HepG2 (cell line): ENCODE measurements at regions not wholly inside any gene's neighbourhood (a gene's known extent, or its start where the extent isn't known, plus 50 kb on each side); places are given as distances from the start of the nearest gene placed in this dataset.

ENCODE experiments used
- ATAC-seq: fragments of 200-7000 bp; cut with Tn5 transposase; 3 replicates; pipeline ENCODE4 v1.9.1; 2020; ENCODE audit warnings: mild to moderate bottlenecking, moderate library complexity
- BruUV-seq: library from RNA; stranded (reverse); fragments of 400-500 nt; replicated peaks from 2 replicates; lab custom pipeline; 2021; lab: Mats Ljungman, UMichigan
- CTCF ChIA-PET: fragments of 300-600 bp; formaldehyde crosslinking; extraction: SDS; loops from one replicate; lab custom pipeline; 2021; ENCODE audit warnings: low total read pairs, inconsistent platforms, low intra/inter-chr PET ratio; lab: Yijun Ruan, JAX
- POLR2A ChIA-PET: fragments of 350-600 bp; sonication (Branson Sonifier 250); formaldehyde crosslinking; loops from one replicate; lab custom pipeline; 2020; ENCODE audit warnings: antibody characterized with exemption, inconsistent platforms; lab: Yijun Ruan, JAX
- DNase-seq: peaks from one replicate; pipeline ENCODE4 v3.0.0-alpha.2; 2015; ENCODE audit warnings: low spot score
- FAIRE-seq: peaks from 3 replicates; lab custom pipeline; 2011; peaks lifted over from hg19 to GRCh38; lab: Jason Lieb, UNC
- H2AFZ ChIP-seq: one replicate; pipeline ENCODE4 v1.6.1; 2011; ENCODE audit warnings: low read length, inconsistent platforms
- H3K27ac ChIP-seq: fragments of 300-600 bp; 3 replicates; pipeline ENCODE4 v1.8.0; 2011; ENCODE audit warnings: mixed run types, mild to moderate bottlenecking, mixed read lengths, low read length, inconsistent platforms; ENCODE audit not compliant: insufficient read depth; ENCODE audit errors: extremely low read length
- H3K27me3 ChIP-seq, 2 experiments: fragments of 200-600 bp in 1 of 2; 2 replicates in 1 of 2; 3 replicates in 1 of 2; pipeline versions ENCODE4 v1.6.0 to v1.8.0; 2011; ENCODE audit warnings: low read length in 2 of 2, mild to moderate bottlenecking in 2 of 2, moderate library complexity in 2 of 2, inconsistent platforms in 1 of 2; ENCODE audit not compliant: insufficient read depth in 2 of 2, control insufficient read depth in 1 of 2
- H3K36me3 ChIP-seq, 2 experiments: fragments of 200-600 bp in 1 of 2; replicated peaks in 1 of 2; 2 replicates in 1 of 2; 3 replicates in 1 of 2; pipeline versions ENCODE4 v1.5.1 to v1.8.0; 2011; ENCODE audit warnings: low read length in 2 of 2, inconsistent platforms in 1 of 2; ENCODE audit not compliant: insufficient read depth in 2 of 2, control insufficient read depth in 1 of 2
- H3K4me1 ChIP-seq: 2 replicates; pipeline ENCODE4 v1.5.1; 2012; ENCODE audit warnings: low read length, inconsistent platforms; ENCODE audit not compliant: insufficient read depth
- H3K4me2 ChIP-seq: 2 replicates; pipeline ENCODE4 v1.6.0; 2011; ENCODE audit warnings: low read depth, low read length, inconsistent platforms
- H3K4me3 ChIP-seq, 3 experiments: fragments of 200-600 bp in 1 of 3; sonication (generic), shearing (Covaris generic) in 1 of 3; replicated peaks in 1 of 3; 2 replicates each; pipeline ENCODE4 v1.5.1; 2011 to 2016; ENCODE audit warnings: low read length in 3 of 3, inconsistent platforms in 2 of 3, low read depth in 2 of 3, mild to moderate bottlenecking in 2 of 3, control low read depth in 1 of 3, mixed read lengths in 1 of 3; ENCODE audit not compliant: insufficient read depth in 1 of 3
- H3K79me2 ChIP-seq: one replicate; pipeline ENCODE4 v1.6.1; 2011; ENCODE audit warnings: low read length, inconsistent platforms; ENCODE audit not compliant: insufficient read depth
- H3K9ac ChIP-seq: 2 replicates; pipeline ENCODE4 v1.6.0; 2011; ENCODE audit warnings: mild to moderate bottlenecking, low read depth, low read length, inconsistent platforms; ENCODE audit not compliant: insufficient read depth
- H3K9me3 ChIP-seq: 2 replicates; pipeline ENCODE4 v1.5.1; 2012; ENCODE audit warnings: mild to moderate bottlenecking, low read length
- H4K20me1 ChIP-seq: 2 replicates; pipeline ENCODE4 v1.6.0; 2011; ENCODE audit warnings: inconsistent platforms, mild to moderate bottlenecking, low read length, moderate library complexity; ENCODE audit not compliant: insufficient read depth
- CAMTA2 ChIP-seq: sonication (generic); formaldehyde crosslinking; IDR thresholded peaks from 2 replicates; pipeline ENCODE4 v1.4.0; 2020; ENCODE audit warnings: mild to moderate bottlenecking, missing genetic modification reagents, borderline replicate concordance
- CBX2 ChIP-seq, 2 experiments: fragments of 200-600 bp in 1 of 2; sonication (generic); formaldehyde crosslinking in 1 of 2; IDR thresholded peaks; 2 replicates each; pipeline versions ENCODE4 v1.7.0 to v1.8.1; 2018 to 2022; ENCODE audit warnings: low read depth in 2 of 2, low read length in 1 of 2, mild to moderate bottlenecking in 1 of 2, missing genetic modification reagents in 1 of 2
- EHMT2 ChIP-seq: fragments of 200-600 bp; sonication (generic); IDR thresholded peaks from 2 replicates; pipeline ENCODE4 v1.7.0; 2017; ENCODE audit warnings: antibody characterized with exemption, low read depth, low read length, borderline replicate concordance
- FOSL1 ChIP-seq: sonication (generic); formaldehyde crosslinking; IDR thresholded peaks from 2 replicates; pipeline ENCODE4 v1.9.0; 2021; ENCODE audit warnings: missing genetic modification reagents, borderline replicate concordance
- HES4 ChIP-seq: sonication (generic); formaldehyde crosslinking; IDR thresholded peaks from 2 replicates; pipeline ENCODE4 v1.9.0; 2021; ENCODE audit warnings: mild to moderate bottlenecking, missing genetic modification reagents, borderline replicate concordance
- HOXA3 ChIP-seq: sonication (generic); formaldehyde crosslinking; IDR thresholded peaks from 2 replicates; pipeline ENCODE4 v1.5.0; 2020; ENCODE audit warnings: missing genetic modification reagents
- HOXD1 ChIP-seq: sonication (generic); formaldehyde crosslinking; IDR thresholded peaks from 2 replicates; pipeline ENCODE4 v1.5.0; 2020; ENCODE audit warnings: missing genetic modification reagents
- NR2F6 ChIP-seq, 2 experiments: IDR thresholded peaks; 2 replicates each; pipeline ENCODE4 v1.6.1; 2016; ENCODE audit warnings: antibody characterized with exemption in 1 of 2, mild to moderate bottlenecking in 1 of 2
- ONECUT2 ChIP-seq: sonication (generic); formaldehyde crosslinking; IDR thresholded peaks from 2 replicates; pipeline ENCODE4 v1.4.0; 2020; ENCODE audit warnings: missing genetic modification reagents
- ZFYVE20 ChIP-seq: sonication (generic); formaldehyde crosslinking; IDR thresholded peaks from 2 replicates; pipeline ENCODE4 v1.8.0; 2023; ENCODE audit warnings: low read depth, mild to moderate bottlenecking, moderate library complexity, missing genetic modification reagents, borderline replicate concordance
- ZNF343 ChIP-seq: sonication (generic); formaldehyde crosslinking; IDR thresholded peaks from 2 replicates; pipeline ENCODE4 v1.4.0; 2020; ENCODE audit warnings: mild to moderate bottlenecking, missing genetic modification reagents
- ZNF383 ChIP-seq: sonication (generic); formaldehyde crosslinking; IDR thresholded peaks from 2 replicates; pipeline ENCODE4 v1.4.0; 2020; ENCODE audit warnings: missing genetic modification reagents, mild to moderate bottlenecking, borderline replicate concordance
- ZNF552 ChIP-seq: sonication (generic); formaldehyde crosslinking; IDR thresholded peaks from 2 replicates; pipeline ENCODE4 v1.9.0; 2022; ENCODE audit warnings: missing genetic modification reagents, mild to moderate bottlenecking, borderline replicate concordance
- ZNF558 ChIP-seq: sonication (generic); formaldehyde crosslinking; IDR thresholded peaks from 2 replicates; pipeline ENCODE4 v1.9.0; 2022; ENCODE audit warnings: mild to moderate bottlenecking, missing genetic modification reagents, borderline replicate concordance
- ZSCAN20 ChIP-seq: sonication (generic); formaldehyde crosslinking; IDR thresholded peaks from 2 replicates; pipeline ENCODE4 v1.4.0; 2020; ENCODE audit warnings: missing genetic modification reagents, mild to moderate bottlenecking, borderline replicate concordance
- WGBS: methylation state at CpG from one replicate; pipeline ENCODE4 v1.1.6; 2017; ENCODE audit warnings: low lambda C conversion rate; 5-methylcytosine and 5-hydroxymethylcytosine counted together
- in situ Hi-C: cut with HindIII; loops from 2 replicates; pipeline ENCODE4 v1.10.0; 2017; ENCODE audit warnings: low pct_unique_long_range_greater_than_20kb; ENCODE audit not compliant: extremely low pct_ligation_motif_present
- intact Hi-C: fragments of 100-400 bp; cut with micrococcal nuclease; formaldehyde crosslinking; loops from one replicate; pipeline ENCODE4 v1.10.0; 2022; ENCODE audit not compliant: unreplicated experiment
- TF ChIP-seq, protein P1 (sequence below): conservative IDR thresholded peaks from 2 replicates; pipeline ENCODE4 v1.6.1; 2018; ENCODE audit warnings: missing genetic modification reagents
- TF ChIP-seq, protein P2 (sequence below): sonication (generic); formaldehyde crosslinking; IDR thresholded peaks from 2 replicates; pipeline ENCODE4 v1.4.0; 2020; ENCODE audit warnings: missing genetic modification reagents
- TF ChIP-seq, protein P3 (sequence below): sonication (generic); formaldehyde crosslinking; IDR thresholded peaks from 2 replicates; pipeline ENCODE4 v1.8.0; 2022; ENCODE audit warnings: mild to moderate bottlenecking, missing genetic modification reagents, moderate library complexity

DNA sequence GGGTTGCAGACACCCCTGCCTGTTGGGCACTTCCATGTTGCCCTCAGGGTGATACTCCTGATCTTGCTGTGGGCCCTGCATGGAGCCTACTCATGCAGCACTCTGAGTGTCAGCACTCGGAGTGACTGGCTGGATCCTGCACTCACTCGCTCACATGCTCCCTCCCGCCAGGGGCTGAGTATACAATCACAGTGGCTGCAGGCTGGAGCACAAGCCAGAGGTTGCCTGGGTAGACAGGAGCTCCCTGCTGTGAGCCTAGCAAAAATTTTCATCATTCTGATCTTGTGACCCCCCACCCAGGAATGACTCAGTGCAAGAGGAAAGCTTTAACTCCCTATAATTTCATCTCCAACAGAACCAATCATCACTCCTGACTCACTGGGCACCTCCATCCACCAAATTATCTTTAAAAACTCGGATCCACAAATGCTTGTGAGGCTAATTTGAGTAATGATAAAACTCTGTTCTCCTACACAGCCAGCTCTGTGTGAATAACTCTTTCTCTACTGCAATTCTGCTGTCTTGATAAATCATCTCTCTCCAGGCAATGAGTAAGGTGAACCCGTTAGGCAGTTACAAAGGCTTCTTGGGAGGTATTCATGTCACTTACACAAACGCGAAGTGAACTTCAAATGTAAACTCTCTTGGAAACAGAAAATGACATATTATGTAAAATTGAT lies 1180.8 kb upstream of the PABPC4L start:
- no peak for DNase-seq
- 0% methylated on average over 6 of the region's 7 CpGs for WGBS
- H3K4me2 ChIP-seq, result no peak overlapping the region
- H3K9me3 ChIP-seq, result no peaks in the 10 kb centered on the region
- TF ChIP-seq ZNF383 (CRISPR knock-in tag) (no peak), FOSL1 (CRISPR knock-in tag) (no peak), ZFYVE20 (CRISPR knock-in tag) (no peak), ONECUT2 (CRISPR knock-in tag) (no peak), HOXA3 (CRISPR knock-in tag) (no peak), EHMT2 (no peak), ZNF552 (CRISPR knock-in tag) (no peak), ZNF558 (CRISPR knock-in tag) (no peak), CBX2 (IDR thresholded peaks at IDR 0.05; ENCODE audit: low read depth, low read length) (no peak), CBX2 (CRISPR knock-in tag; IDR thresholded peaks at IDR 0.05; ENCODE audit: low read depth) (no peak), CAMTA2 (no peak), NR2F6 (IDR thresholded peaks at IDR 0.05) (no peak), NR2F6 (CRISPR knock-in tag; IDR thresholded peaks at IDR 0.05) (no peak), HOXD1 (no peak), ZSCAN20 (CRISPR knock-in tag) (no peak), HES4 (no peak), ZNF343 (CRISPR knock-in tag) (no peak)
- TF ChIP-seq, protein P1, sequence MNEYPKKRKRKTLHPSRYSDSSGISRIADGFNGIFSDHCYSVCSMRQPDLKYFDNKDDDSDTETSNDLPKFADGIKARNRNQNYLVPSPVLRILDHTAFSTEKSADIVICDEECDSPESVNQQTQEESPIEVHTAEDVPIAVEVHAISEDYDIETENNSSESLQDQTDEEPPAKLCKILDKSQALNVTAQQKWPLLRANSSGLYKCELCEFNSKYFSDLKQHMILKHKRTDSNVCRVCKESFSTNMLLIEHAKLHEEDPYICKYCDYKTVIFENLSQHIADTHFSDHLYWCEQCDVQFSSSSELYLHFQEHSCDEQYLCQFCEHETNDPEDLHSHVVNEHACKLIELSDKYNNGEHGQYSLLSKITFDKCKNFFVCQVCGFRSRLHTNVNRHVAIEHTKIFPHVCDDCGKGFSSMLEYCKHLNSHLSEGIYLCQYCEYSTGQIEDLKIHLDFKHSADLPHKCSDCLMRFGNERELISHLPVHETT (CRISPR knock-in tag), result no peak
- TF ChIP-seq, protein P2, sequence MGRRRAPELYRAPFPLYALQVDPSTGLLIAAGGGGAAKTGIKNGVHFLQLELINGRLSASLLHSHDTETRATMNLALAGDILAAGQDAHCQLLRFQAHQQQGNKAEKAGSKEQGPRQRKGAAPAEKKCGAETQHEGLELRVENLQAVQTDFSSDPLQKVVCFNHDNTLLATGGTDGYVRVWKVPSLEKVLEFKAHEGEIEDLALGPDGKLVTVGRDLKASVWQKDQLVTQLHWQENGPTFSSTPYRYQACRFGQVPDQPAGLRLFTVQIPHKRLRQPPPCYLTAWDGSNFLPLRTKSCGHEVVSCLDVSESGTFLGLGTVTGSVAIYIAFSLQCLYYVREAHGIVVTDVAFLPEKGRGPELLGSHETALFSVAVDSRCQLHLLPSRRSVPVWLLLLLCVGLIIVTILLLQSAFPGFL (CRISPR knock-in tag), result no peak
- TF ChIP-seq, protein P3, sequence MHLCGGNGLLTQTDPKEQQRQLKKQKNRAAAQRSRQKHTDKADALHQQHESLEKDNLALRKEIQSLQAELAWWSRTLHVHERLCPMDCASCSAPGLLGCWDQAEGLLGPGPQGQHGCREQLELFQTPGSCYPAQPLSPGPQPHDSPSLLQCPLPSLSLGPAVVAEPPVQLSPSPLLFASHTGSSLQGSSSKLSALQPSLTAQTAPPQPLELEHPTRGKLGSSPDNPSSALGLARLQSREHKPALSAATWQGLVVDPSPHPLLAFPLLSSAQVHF, result no peak
- no peaks in the 10 kb centered on the region for H3K4me1 ChIP-seq
- ATAC-seq, result no peak
- CTCF ChIA-PET, result no interaction called here
- no TSS peak for BruUV-seq
- H3K36me3 ChIP-seq, result no peaks in the 10 kb centered on the region
- H4K20me1 ChIP-seq, result no peaks in the 10 kb centered on the region
- H3K79me2 ChIP-seq, result no peaks in the 10 kb centered on the region
- FAIRE-seq, result no peak
- intact Hi-C loops (no loop called here), in situ Hi-C loops (no loop called here)
- H3K27me3 ChIP-seq, result no peaks in the 10 kb centered on the region
- H2AFZ ChIP-seq, result no peak overlapping the region
- H3K9ac ChIP-seq, result no peak overlapping the region
- H3K27ac ChIP-seq, result no peak overlapping the region
- POLR2A ChIA-PET, result no interaction called here
- no peak overlapping the region for H3K4me3 ChIP-seq
